NOMO-1 (cell line): ENCODE measurements at regions not wholly inside any gene's neighbourhood (a gene's known extent, or its start where the extent isn't known, plus 50 kb on each side); places are given as distances from the start of the nearest gene placed in this dataset.
A peak's percentile ranks its signal among the peaks of the same experiment; 100 is the strongest.
"Not testable (repeated sequence)": the region's sequence is repeated elsewhere in the genome, so short reads cannot be mapped to it uniquely, and the experiment has no call there.

Source experiments
- DNase-seq, 2 experiments: peaks; one replicate each; lab custom pipeline; 2025; ENCODE audit not compliant: unreplicated experiment in 2 of 2; lab: John Stamatoyannopoulos, UW

DNA sequence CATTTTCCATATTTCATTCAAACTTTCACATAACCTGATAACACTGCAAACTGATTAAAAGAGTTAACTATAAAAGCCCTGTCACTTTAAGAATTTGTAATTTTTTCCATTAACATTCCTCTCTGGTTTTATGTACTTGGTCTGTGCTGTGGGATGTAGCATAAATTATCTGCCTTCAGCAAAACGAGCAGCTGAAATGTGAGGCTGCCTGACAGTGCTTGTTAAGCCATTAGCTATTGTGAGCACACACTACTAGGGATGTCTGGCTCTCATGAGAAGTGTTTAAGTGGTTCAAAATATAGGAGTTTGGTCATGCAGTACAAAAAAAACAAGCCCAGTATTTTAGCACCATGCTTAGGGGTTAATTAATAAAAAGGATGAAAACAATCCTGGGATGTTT, 63.0 kb downstream of the HOXA1 start:
- no peak for DNase-seq

DNA sequence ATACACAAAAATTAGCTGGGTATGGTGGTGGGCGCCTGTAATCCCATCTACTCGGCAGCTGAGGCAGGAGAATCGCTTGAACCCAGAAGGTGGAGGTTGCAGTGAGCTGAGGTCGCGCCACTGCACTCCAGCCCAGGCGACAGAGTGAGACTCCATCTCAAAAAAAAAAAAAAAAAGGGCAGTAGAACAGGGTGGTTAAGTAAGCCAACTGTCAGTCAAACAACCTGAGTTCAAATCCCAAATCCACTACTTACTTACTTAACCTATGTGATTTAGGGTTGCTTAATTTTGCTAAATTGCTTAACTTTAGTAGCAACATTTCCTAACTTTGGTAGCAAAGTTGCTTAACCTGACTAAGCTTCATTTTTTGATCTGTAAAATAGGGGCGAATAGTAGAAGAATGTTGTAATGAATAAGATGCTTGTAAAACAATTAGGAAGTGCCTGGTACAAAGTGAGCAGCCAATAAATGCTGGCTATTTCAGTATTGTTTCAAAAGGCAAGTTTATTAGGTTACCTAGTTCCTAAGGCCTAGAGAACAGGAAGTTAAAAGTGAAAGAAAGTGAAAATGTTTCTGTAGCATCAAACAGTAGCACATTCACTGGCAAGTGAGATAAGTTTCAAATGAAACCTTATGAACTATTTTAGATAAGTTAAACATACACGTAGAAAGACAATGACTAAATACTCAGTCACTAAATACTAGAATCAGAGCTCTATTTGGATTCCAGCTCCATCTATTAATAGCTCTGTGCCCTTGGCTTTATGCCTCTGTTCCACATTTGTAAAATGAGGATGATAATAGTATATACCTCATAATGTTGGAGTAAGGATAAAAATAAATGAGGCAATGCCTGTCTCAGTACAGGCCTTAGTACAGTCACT, 64.3 kb downstream of the HOXA1 start:
- DNase-seq: peak; percentile 70 to 96

DNA sequence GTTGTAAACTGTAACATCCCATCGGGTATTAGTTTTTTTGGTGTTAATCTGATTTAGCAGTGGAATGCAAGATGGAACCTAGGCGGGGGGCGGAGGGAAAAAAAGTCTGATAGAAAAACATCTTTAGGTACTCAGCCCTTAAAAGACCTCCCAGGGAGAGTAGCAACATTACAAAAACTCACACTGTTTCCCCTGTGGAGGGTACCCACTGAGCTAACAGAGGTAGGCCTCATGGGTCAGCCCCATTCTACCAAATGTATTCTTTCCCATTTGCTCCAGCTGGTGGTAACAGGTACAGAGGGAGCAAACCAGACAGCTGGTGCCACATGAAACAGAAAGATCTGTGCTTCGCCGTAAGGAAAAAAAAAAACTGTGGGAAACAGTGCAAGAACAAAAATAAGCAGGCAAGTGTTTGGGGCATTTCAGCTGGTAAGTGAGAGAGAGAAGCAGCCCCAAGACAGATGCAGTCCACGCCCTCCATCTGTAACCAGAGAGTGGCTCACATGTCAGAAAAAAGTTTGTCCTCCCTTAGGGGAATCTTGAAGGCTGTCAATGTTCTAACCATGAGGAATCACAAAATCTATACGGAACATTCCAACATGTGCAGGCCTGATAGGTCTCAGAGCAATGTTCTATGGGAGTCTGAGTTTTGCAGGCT, 65.3 kb downstream of the HOXA1 start:
- no peak for DNase-seq

DNA sequence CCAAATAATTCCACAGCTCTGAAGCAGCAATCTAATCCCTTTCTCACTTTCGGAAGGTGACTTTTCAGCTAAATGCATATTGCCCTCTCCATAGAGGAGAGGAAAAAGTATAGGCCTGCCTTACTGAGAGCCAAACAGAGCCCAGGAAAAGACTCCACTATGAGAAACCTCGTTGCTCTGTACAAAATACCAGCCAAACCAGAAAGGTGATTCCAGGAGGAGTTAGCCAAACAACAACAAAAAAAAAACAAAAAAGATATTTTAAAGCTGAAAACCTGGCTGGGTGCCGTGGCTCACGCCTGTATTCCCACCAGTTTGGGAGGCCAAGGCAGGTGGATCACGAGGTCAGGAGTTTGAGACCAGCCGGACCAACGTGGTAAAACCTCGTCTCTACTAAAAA, 70.5 kb downstream of the HOXA1 start:
- DNase-seq: no peak

DNA sequence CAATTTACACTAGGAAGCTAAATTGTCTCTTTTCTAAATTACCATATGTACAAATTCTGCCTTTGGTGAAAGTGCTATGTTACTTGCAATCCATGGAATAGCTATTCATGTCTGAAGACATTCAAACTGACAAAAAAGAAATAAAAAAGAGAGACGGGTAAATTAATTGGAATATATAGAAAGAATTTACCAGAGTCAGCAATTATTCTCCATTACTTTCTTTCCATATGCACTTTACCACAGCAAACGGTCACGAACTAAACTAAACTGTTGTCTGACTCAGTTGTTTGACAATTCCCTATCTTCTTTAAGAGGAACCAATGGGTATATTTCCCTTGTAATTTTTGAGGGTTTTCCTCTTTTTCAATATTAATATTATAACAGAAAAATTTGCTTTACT, 85.7 kb downstream of the HOXA1 start:
- DNase-seq: no peak

DNA sequence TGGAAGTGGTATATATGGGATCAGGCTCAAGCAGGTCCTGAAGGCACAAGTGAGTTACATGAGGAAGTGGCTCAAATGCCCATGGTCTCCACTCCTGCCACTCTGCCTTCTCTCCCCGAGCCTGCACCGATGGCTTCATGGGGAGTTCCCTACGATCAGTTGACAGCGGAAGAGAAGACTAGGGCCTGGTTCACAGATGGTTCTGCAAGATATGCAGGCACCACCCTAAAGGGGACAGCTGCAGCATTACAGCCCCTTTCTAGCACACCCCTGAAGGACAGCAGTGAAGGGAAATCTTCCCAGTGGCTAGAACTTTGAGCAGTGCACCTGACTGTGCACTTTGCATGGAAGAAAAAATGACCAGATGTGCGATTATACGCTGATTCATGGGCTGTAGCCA, 95.3 kb downstream of the HOXA1 start:
- DNase-seq: no peak

DNA sequence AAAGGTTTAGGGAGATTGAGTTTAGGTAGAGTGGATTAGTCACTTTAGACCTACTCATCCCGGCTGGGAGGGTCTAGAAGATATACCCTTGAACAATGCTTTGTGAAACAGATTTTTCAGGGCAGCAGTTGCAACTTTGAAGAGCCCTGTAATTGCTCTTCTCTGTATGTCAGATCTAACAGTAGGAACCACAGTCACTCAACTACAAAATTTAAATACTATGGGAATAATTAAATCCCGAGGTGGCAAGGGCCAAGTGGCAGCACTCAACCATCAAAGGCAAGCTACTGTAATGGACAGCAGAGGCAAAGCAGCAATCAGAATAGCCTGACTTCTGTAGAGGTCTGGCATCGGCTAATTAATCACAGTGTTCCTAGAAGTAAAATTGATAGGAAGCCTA, 97.5 kb downstream of the HOXA1 start:
- DNase-seq: not testable (repeated sequence)

DNA sequence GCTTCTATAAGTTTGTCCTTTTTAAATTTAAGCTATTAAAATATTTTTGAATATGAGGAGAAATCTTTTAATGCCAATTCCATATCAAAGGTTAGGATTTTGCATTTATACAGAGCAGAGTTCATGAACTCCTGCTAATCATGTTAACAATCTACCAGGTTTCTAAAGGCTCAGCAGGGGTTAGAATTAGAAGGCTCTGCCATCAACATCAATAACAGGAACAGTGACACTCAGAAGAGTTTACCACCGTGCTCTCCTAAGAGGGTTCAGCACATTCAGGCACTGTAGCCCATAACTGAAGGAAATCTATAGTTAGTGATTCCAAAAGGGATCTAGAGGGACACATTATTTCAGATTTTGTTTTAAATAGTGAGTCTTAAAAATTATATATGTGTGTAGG, 100.1 kb downstream of the HOXA1 start:
- no peak for DNase-seq

DNA sequence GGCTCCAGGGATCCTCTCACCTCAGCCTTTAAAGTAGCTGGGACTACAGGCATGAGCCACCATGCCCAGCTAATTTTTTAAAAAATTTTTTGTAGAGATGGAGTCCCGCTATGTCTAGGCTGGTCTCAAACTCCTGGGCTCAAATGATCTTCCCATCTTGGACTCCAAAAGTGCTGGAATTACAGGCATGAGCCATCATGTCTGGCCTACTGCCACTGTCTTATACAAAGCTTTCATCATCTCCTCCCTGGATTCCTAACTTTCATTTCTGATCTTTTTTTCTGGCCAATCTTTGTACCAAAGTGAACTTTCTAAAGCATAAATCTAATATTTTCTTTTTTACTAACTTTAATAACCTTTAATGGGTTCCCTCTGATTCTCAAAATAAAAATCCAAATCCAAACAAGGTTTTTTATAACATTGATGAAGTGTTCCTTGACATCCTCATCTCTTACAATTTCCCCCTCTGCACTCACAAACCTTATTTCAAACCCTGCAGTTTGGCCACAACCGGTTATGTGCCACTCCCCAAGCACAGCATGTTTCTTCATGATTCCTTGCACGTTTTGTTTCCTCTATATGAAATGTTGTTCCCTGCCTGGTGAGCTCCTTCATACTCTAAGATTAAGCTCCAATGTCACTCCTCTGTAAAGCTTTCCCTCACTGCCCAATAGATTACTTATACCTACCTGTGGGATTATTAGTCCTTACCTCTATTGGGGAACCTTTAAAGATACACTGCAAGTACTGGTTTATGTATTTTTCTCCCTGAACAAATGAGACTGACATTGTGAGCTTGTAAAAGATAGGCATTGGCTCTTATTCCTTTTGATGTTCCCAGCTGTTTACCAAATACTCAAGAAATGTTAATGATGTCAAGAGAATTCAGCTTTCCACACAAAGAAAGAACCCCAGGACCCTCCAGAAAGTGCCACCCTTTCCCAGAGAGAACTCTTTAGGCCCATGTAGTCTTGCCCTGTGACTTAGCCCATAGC, 101.7 kb downstream of the HOXA1 start:
- DNase-seq: no peak

DNA sequence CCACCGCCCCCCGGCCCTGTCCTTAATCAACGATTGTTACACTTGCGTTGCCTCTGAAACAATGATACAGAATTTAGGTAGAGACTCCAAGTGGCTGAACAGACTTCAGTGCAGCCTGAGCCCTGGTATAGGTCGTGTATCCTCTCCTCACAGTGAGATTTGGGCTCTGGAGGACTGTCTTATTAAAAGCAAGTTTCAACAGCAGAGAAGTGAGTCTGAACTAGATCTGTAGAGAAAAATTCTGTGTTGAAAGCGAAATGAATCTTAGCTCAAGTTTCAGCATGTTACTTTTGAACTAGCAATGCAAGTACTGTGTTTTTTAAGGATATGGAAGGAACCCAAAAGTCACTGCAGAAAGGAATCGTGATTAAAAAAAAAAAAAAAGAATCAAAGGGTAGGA, 103.1 kb downstream of the HOXA1 start:
- no peak for DNase-seq

DNA sequence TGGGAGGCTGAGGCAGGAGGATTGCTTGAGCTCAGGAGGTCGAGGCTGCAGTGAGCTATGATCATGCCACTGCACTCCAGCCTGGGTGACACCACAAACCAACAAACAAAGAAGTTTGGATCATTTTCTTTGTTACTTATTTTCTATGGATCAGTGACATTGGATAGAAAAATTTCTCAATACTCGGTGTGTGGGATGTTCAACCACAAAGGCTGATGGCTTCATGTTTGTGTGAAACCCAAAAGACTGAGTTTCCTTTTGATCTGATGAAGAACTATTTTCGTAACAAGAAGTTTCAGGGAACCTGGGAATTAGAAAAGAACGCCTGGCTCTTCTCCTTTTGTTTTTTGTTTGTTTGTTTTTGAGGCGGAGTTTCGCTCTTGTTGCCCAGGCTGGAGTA, 104.0 kb downstream of the HOXA1 start:
- DNase-seq: no peak

DNA sequence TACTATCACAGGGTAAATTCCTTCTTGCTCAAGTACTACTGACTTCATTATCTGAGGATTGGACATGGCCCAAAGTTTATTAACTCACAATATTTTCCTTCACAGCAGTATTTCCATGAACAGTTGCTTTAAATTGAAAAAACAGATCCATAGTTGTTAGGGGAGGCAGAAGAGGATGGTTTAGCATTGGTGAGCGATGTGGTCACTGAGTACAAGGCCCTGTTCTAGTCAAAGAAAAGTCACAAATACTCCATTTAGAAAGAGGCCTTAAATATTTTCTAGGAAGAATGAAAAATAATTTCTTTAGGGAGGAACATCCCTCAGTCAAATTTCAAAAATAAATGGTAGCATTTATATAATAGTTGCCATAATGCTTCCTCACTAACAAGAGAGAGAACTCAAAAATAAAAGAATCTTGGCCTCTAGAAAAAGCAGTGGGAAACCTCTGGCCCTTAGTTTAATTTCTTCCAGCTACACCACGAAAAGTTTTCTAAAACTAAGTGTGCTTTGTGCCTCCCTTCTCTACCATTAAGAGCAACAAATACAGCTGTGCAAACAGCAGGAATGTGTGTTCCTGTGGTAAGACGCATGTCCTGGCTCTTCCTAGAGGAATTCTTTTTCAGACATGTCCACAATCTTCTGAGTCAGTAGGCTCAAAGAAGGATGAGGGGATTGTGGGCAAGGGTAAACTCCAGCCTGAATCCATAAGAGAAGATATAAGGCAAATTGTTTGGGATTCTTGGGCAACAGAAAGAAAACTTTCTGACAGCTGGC, 105.7 kb downstream of the HOXA1 start:
- DNase-seq: no peak

DNA sequence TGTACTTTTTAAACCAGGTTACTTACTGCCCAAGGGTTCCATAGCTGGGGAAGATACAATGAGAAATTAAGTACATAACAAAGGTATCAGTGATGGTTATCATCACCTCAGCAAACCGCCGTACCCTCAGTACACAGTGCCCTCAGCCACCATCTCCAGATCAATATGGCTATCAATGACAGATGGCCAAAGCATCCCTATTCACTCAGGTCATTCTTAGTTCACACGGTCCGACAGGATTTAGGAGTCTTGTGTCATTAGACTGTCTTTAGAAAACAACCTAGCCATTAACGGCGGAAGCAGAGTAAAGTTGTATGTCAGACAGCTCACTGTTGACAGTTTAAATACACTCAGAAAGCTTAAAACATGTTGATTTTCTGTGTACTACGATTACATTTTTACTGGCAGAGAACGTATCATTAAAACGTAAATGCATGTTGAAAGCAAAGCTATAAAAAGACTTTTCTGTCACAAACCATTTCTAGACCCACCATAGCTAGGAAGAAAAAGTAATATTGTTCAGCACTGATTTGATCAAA, 106.9 kb downstream of the HOXA1 start:
- no peak for DNase-seq

DNA sequence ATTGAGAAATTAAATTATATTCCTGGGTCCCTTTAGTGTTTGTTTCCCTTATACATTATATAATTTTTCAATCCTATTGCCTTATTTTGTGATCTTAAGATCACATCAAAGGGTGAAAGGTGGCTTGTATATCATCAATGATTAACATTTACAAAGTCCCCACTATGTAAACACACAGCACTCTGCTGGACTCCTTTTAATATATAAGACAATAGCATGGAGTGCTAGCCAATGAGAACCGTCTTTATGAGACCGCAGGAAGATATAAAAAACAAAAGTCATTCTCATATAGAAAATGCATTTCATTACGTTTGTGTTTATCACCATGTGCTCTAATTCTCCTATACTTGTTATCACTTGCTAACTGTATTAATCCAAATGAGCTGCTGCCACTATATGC, 108.5 kb downstream of the HOXA1 start:
- DNase-seq: no peak

DNA sequence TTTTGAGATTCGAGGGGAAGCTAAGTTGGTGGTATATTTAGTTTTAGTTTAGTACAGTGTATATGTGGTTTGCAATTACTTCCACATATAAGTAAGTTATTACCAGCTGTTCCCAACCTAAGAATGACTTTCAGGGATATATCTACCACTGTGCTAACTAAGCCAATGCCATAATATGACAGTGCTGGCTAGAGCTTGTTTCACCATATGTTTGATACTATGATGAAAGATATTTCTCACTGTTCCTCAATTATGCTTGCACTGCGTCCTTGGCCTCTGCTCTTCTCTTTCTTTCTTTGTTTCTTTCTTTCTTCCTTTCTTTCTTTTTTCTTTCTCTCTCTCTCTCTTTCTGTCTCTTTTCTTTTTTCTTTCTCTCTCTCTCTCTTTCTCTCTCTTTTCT, 113.8 kb upstream of the SKAP2 start:
- peak in 1 of 2 experiments; percentile 78 for DNase-seq

DNA sequence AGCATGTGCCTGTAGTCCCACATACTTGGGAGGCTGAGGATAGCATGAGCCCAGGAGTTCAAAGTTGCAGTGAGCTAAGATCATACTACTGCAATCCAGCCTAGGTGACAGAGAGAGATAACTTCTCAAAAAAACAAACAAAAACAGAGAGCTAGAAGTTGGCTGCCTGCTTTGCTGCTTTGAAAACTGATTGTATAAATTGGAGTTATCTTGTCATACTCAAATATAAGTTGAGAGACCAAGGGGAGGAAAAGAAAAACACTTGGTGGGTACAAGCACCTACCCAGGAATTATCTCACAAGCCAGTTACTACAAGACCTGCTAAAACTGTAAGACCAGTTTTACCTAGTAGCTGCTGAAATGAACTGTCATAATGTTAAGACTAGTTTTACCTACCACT, 112.5 kb upstream of the SKAP2 start:
- no peak for DNase-seq

DNA sequence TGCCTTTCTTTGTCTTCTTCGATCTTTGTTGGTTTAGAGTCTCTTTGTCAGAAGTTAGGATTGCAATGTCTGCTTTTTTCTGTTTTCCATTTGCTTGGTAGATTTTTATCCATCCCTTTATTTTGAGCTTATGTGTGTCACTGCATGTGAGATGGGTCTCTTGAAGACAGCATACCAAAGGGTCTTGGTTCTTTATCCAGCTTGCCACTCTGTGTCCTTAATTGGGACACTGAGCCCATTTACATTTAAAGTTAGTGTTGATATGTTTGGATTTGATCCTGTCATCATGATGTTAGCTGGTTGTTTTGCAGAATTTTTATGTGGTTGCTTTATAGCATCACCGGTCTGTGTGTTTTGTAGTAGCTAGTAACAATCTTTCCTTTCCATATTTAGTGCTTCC, 107.5 kb upstream of the SKAP2 start:
- DNase-seq: not testable (repeated sequence)

DNA sequence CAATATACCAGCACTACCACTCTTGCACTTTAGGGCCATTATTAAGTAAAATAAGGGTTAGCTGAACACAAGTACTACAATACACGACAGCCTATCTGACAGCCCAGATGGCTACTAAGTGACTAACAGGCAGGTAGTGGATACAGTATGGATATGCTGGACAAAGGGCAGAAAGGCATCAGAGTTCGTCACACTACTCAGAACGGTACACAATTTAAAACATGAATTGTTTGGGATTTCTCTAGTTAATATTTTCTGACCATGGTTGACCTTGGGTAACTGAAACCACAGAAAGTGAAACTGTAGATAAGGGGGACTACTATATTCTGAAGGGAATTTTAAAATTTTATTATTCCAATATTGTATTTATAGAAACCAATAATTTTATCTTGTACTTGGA, 101.3 kb upstream of the SKAP2 start:
- DNase-seq: no peak

DNA sequence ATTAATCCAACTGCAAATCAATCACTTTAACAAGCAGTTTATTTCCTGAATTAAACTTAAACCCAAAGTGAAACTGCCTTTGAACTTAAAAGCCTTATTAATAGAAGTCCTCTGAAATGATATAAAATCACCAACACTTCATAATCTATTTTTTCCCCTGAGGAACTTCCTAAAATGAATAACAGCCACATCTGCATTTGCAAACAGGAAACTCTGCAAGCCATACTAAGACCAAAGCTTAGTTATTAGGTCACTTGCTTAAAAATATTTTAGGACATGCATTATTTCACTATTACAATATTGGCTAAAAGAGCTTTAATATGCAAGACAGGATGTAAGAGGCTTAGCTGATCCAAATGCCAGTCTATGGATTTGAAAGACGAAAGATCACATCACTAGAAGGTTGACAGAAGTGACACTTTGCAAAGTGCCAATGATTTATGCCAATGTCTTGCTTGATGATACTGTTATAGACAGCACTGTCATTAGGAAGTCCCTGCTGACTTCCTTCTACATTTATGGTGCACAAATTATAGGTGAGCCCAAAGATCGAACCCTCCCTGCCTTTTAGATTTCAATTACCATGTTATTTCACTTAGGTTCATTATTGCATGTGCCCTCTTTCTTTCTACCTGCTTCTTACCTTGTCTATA, 99.9 kb upstream of the SKAP2 start:
- peak; percentile 49 to 75 for DNase-seq

DNA sequence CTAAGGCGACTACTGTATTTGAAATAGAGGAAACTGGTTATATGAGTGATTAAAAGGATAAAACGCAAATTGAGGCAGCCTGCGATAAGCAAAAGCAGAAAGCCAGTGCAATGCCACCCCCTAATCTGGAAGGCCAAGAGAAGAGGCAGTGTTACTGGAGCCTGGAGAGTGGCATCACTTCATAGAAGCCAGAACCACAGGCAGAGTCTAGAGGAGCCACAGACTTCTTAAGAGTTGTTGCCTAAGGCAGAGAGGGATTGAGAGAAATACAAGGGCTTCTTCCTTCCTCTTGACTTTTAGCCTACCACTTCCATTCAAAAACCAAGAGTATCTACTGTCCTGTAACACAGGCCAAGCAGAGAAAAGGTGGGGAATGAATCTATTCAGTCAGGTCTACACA, 94.9 kb upstream of the SKAP2 start:
- DNase-seq: peak in 1 of 2 experiments; percentile 14
